GM18502 (cell line): ENCODE measurements at regions not wholly inside any gene's neighbourhood (a gene's known extent, or its start where the extent isn't known, plus 50 kb on each side); places are given as distances from the start of the nearest gene placed in this dataset.

Source experiments
- ATAC-seq: cut with Tn5 transposase; IDR thresholded peaks from one replicate; pipeline ENCODE4 v1.9.1; 2021; ENCODE audit warnings: mild to moderate bottlenecking; ENCODE audit not compliant: unreplicated experiment, poor library complexity

- no peak for ATAC-seq
Observed at GRCh38 chr13:110097013-110097412, 209.9 kb downstream of the COL4A1 start.

DNA sequence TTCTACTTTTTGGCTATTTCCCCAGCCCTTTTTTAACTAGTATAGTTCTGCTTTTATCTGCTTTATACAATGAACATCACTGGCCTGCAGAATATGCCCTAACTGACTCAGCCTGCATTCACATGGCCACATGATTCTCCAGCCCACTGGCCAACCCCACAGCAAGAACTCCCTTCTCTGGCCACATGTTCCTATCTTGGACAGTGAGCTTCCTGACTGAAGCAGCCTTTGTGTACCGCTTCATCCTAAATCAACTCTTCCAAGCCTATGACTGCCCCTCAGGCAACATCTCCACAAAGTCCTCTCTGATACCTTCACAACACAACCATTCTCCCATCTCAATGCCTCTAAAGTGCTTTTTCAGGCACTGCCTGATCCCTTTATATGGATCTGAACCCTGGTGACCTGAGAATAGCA, 214.1 kb downstream of the COL4A1 start:
- ATAC-seq, result no peak

DNA sequence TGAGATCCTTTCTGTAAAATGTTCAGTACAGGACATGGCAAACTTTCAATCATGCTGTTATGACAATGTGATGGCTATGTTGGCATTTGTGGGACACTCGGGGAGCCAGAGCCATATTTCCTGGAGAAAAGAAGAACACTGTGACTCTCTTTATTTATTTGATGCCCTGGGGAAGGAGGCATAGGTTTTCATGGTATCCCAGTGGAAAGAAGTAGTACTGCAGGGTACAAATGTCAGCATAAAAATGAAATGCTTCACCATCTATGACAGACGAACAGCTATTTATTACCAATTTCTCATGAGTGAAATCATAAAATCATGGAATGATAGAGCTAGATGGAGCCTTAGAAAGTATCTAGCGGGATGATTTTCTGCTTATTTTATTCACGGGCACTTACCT, 217.1 kb downstream of the COL4A1 start:
- no peak for ATAC-seq

DNA sequence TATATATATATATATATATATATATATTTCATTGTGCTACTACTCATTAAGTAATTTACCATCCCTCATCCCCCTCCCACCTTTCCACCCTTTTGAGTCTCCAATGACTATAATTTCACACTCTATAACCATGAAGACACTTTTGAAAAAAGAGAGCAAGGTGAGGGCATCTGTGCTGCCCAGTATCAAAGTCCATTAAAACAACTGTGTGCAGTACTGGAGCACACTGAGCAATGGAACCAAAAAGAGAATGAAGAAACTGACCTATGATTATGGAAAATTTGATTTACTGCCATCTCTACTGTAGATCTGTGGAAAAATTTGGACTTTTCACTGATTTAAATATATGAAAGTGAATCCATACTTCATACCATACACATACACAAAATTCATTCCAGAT, 217.9 kb downstream of the COL4A1 start:
- ATAC-seq, result no peak

DNA sequence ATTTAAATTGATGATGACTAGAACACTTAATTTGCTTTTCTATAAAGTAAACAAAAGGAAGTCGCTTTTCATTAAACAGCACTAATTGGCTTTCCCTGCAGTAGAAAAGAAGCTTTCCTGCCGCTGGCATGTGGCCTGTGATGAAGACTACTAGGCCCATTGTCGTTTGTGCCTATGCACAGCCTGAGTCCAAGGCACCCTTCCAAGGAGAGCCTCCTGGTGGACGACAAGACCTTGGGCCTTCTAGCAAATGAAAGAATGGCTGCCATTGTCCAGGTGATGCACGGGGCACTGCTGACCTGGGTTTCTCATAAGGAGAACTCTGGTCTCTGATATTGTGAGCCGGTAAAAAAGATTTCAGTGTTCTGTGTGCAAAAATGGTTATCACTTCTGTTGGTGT, 233.0 kb downstream of the COL4A1 start:
- no peak for ATAC-seq

DNA sequence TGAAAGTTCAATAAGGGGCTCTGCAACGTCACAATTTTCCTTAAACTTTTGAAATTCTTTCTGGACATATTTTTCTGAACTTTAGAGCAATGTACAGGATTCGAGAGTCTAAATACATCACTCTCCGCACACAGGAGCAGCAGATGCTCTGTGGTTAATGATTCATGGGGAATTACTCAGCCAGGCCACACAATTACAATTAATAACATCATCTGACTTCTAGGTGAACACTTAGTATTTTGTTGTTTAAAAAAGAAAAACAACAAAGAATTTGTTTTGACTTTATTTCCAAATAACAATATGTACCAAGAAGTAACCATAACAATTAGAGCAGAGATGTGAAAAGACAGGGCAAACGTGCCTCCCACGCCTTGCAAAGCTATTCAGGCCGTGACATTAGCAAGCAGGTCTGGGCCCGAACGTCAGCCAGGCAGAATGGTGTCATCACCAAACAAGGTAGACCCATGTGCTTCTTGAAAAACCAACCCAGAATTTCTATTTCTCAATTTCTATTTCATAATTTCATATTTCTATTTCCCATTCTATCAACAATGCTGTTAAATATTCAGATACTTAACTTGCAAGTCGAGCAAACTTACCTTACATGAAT, 236.3 kb downstream of the COL4A1 start:
- ATAC-seq, result no peak

GRCh38 chr13:110070046-110070445, 236.9 kb downstream of the COL4A1 start:
- no peak for ATAC-seq

DNA sequence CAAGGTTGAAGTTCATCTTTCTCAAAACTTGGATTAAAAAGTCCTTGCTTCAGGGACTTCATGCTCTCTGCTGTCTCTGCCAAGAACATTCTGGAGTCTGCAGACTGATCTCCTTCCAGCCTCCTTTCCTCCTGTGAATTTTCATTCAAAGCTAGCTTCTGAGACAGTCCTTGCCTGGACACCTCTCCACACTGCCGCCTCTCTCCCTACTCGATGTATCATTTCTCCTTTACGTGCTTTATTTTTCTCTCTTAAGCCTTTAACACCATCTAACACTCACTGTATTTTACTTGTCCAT, 238.8 kb downstream of the COL4A1 start:
- no peak for ATAC-seq

DNA sequence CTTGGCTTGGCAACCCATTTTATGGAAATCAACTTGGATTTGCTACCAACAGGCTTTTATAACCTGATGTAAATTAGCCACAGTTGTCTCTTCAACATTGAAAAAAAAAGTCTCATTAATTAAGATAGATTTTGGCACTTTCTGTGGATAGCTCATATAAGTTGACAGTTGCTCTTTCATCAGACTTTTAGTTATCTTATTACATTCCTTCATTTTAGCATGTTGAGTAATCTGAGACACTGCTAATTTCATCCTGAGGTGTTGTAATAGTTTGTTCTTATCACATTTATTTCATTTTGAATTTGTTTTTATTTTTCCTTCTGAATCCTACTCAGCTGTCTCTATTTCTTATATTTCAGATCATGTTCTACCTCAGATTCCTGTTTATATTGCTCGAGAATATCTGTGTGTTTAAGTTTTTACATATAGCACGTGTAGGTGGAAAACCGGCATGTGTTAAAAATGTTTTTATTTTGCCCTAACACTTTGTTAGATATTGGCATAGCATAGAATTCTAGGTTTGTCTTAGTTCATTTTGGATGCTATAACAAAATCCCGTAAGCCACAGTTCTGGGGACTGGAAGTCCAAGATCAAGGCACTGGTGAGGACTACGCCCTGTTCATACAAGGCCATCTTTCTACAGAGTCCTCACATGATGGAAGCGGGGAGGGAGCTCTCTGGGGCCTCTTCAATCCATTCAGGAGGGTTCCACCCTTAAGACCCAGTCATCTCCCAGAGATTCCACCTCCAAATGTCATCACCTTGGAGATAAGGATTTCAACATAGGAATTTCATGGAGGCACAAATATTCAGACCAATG, 239.4 kb downstream of the COL4A1 start:
- ATAC-seq, result no peak

DNA sequence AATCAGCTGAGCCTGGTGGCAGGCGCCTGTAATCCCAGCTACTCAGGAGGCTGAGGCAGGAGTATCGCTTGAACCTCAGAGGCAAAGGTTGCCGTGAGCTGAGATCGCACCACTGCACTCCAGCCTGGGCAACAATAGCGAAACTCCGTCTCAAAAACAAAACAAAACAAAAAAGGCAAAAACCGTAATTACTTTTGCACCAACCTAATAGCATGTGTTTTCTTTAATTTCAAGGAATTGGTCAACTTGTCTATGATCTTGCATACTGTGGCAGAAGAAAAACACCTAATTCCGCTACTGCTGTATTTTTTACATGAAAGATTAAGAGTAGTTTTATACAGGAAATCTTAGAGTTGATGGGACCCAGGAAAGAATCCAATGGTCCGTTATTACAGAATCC, 241.2 kb downstream of the COL4A1 start:
- ATAC-seq, result no peak

- ATAC-seq, result no peak
Observed at GRCh38 chr13:110063490-110064421, 243.2 kb downstream of the COL4A1 start.

DNA sequence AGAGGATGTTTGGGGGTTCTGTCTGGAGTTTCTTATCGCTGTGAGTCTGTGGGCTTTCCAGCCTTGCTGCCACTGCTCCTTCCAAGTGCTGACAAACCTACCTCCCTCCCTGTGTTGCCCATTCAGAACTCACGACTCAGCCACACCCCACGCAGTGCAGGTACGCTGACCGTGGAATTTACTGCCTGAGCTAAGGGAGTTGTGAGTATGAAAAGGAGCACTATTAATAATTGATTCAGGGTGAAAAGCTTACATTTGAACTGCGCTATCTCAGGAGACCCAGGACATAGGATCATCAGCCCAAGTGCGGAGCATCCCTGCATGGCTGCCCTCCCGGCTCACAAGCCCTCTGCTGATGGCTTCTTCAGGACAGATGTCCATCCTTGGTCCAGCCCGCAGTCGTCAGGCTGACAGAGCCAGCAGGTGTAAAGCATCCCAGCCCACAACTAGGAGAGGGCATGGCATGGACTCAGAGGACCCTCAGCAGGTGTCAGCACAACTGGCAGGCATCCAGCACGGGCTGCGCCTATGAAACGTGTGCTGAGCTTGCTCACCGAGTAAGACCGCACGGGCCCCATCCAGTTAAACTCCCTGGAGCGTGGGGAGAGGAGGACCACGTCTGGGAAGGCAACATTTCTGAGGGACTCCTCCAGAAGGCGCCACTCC, 244.0 kb downstream of the COL4A1 start:
- ATAC-seq, result no peak

GRCh38 chr13:110062077-110062776, 244.7 kb downstream of the COL4A1 start:
- no peak for ATAC-seq

- no peak for ATAC-seq
Observed at GRCh38 chr13:110061270-110061669, 245.7 kb downstream of the COL4A1 start.

- no peak for ATAC-seq
Observed at GRCh38 chr13:110057052-110057451, 249.9 kb downstream of the COL4A1 start.

GRCh38 chr13:110056640-110057039, 250.3 kb downstream of the COL4A1 start:
- ATAC-seq, result no peak

GRCh38 chr13:110055089-110055488, 251.9 kb downstream of the COL4A1 start:
- peak; percentile 86 for ATAC-seq

- no peak for ATAC-seq
Observed at GRCh38 chr13:110054041-110054440, 252.9 kb downstream of the COL4A1 start.

GRCh38 chr13:110047496-110047895, 259.5 kb downstream of the COL4A1 start:
- no peak for ATAC-seq

GRCh38 chr13:110046811-110047210, 260.1 kb downstream of the COL4A1 start:
- no peak for ATAC-seq
